HepG2 (cell line): ENCODE measurements at regions not wholly inside any gene's neighbourhood (a gene's known extent, or its start where the extent isn't known, plus 50 kb on each side); places are given as distances from the start of the nearest gene placed in this dataset.

Source experiments
- ERF ChIP-seq: IDR thresholded peaks from 2 replicates; pipeline ENCODE4 v1.6.1; 2018; ENCODE audit warnings: missing biosample characterization, missing genetic modification reagents
- HMG20B ChIP-seq: conservative IDR thresholded peaks from 2 replicates; pipeline ENCODE4 v1.6.1; 2016; ENCODE audit warnings: missing genetic modification reagents, missing compliant biosample characterization
- JUN ChIP-seq: sonication (generic); formaldehyde crosslinking; IDR thresholded peaks from 2 replicates; pipeline ENCODE4 v1.4.0; 2020; ENCODE audit warnings: mild to moderate bottlenecking, missing genetic modification reagents
- SP1 ChIP-seq, 2 experiments: fragments of 450-650 bp in 1 of 2; sonication (generic) in 1 of 2; formaldehyde crosslinking in 1 of 2; IDR thresholded peaks; 2 replicates each; pipeline versions ENCODE4 v1.4.0 to v1.6.1; 2016 to 2020; ENCODE audit warnings: missing genetic modification reagents in 1 of 2
- ZBTB7A ChIP-seq: sonication (generic); formaldehyde crosslinking; IDR thresholded peaks from 2 replicates; pipeline ENCODE4 v1.8.0; 2022; ENCODE audit warnings: mild to moderate bottlenecking, missing genetic modification reagents
- ZNF274 ChIP-seq: sonication (generic); formaldehyde crosslinking; IDR thresholded peaks from 2 replicates; pipeline ENCODE4 v1.5.1; 2020; ENCODE audit warnings: mild to moderate bottlenecking, missing genetic modification reagents
- ZNF558 ChIP-seq: sonication (generic); formaldehyde crosslinking; IDR thresholded peaks from 2 replicates; pipeline ENCODE4 v1.9.0; 2022; ENCODE audit warnings: mild to moderate bottlenecking, missing genetic modification reagents, borderline replicate concordance

GRCh38 chr3:30305021-30305420 is 301.4 kb upstream of the TGFBR2 start:
- TF ChIP-seq SP1 (IDR thresholded peaks at IDR 0.05) (no peak), SP1 (CRISPR knock-in tag; IDR thresholded peaks at IDR 0.05) (no peak), ZNF558 (no peak), HMG20B (CRISPR knock-in tag) (no peak), JUN (no peak), ZBTB7A (no peak), ZNF274 (no peak), ERF (CRISPR knock-in tag) (no peak)
